Astrocyte of the cerebellum (primary cell): ENCODE measurements at regions not wholly inside any gene's neighbourhood (a gene's known extent, or its start where the extent isn't known, plus 50 kb on each side); places are given as distances from the start of the nearest gene placed in this dataset.

Source experiments
- DNase-seq: peaks from one replicate; pipeline ENCODE4 v3.0.0-alpha.2; 2011; ENCODE audit warnings: low read depth
- H3K4me3 ChIP-seq: 2 replicates; pipeline ENCODE4 v1.5.1; 2011; ENCODE audit warnings: mild to moderate bottlenecking, low read depth, low read length, moderate library complexity
- CTCF ChIP-seq: IDR thresholded peaks from 2 replicates; pipeline ENCODE4 v1.5.1; 2012; ENCODE audit warnings: low read length, low read depth, moderate library complexity, mild to moderate bottlenecking; ENCODE audit errors: missing control alignments
- in situ Hi-C: cut with HindIII; loops from 2 replicates; pipeline ENCODE4 v1.10.0; 2017; ENCODE audit warnings: low sequenced_read_pairs

- in situ Hi-C loops = no loop called here
- TF ChIP-seq CTCF = no peak
- DNase-seq = no peak
- no peak overlapping the region for H3K4me3 ChIP-seq
These were observed 151.0 kb downstream of the PMAIP1 start for GRCh38 chr18:60050821-60051220.

DNA sequence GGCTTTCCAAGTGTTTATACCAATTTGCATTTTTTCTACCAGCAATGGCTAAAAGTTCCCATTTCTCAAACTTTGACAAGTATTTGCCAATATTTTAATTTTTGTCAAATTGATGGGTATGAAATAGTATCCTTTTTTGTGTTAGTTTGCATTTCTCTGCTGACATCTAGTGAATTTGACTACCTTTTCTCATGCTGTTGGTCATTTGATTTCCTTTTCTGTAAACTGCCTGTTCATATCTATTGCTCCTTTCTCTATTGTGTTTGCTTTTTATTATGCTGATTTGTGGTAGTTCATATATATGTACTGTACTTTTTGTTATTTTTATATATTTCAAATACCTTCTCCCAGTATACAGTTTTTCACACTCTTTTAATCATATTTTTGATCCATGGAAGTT, 149.4 kb downstream of the PMAIP1 start:
- DNase-seq = no peak
- no peak for TF ChIP-seq CTCF
- in situ Hi-C loops = no loop called here
- H3K4me3 ChIP-seq = no peak overlapping the region

GRCh38 chr18:60047556-60047955, 147.8 kb downstream of the PMAIP1 start:
- H3K4me3 ChIP-seq = no peak overlapping the region
- DNase-seq = no peak
- in situ Hi-C loops = no loop called here
- no peak for TF ChIP-seq CTCF

DNA sequence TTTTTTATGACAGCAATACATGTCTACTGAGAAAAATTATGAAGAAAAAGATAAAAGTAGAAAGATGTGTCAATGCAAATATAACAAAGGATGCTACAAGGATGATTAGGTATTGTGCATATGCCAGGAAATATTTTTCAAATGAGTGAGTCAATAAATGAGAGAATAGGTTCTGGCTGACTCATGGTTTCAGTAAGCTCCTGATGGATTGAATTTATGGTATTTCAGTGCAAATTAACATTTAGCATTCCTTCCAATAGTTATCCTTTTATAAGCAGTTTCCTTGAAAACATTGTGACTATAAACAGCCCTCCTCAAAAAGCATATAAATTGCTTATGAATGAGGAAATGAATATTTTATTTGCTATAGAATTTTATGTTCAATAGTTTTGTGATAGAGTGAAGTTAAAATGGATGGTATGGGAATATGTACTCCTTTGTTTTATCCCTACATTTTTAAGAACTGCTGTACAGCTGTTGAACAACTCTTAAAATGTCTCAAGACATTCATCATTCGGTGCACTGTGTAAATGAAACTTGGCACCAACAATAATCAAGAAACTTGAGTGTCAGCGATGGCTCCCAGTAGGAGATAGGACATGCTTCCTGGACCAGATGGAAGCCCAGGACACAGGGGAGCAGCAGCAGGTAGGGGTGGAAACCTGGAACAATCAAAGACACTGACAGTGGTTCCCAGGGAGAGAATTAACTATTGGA, 144.7 kb downstream of the PMAIP1 start:
- H3K4me3 ChIP-seq = no peak overlapping the region
- in situ Hi-C loops = no loop called here
- TF ChIP-seq CTCF = no peak
- peak; percentile 57 for DNase-seq

GRCh38 chr18:60040971-60041370, 141.2 kb downstream of the PMAIP1 start:
- no peak for DNase-seq
- in situ Hi-C loops = no loop called here
- no peak overlapping the region for H3K4me3 ChIP-seq
- no peak for TF ChIP-seq CTCF

DNA sequence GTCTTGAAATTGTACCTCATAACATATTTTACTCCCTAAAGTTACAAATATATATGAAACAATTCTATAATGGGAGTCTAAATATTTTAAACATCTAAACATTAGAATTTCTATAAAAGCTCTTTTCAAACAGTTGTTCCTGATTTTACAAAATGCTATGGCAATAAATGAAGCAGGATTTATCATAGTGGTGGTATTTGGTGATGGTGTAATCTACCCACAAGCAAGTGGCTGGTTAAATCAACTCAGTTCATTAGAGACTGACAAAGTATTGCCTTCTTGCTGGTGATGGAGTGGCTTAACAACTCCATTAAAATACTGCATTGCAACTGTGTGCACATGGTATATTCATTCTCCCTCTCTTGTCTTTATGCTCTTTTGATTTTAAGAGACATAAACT, 138.9 kb downstream of the PMAIP1 start:
- in situ Hi-C loops = no loop called here
- TF ChIP-seq CTCF = no peak
- no peak overlapping the region for H3K4me3 ChIP-seq
- DNase-seq = no peak
